Uterus (tissue), 3 donors: ENCODE measurements at regions not wholly inside any gene's neighbourhood (a gene's known extent, or its start where the extent isn't known, plus 50 kb on each side); places are given as distances from the start of the nearest gene placed in this dataset.

ENCODE experiments used
- DNase-seq, 2 donors: peaks; one replicate each; pipeline ENCODE4 v3.0.0-alpha.2; 2019 to 2020
- H3K27ac ChIP-seq, 2 donors: fragments of 200-600 bp; sonication (generic); 1 replicate in 1 of 2; 2 replicates in 1 of 2; pipeline ENCODE4 v1.5.1; 2016 to 2018
- H3K27me3 ChIP-seq, 2 donors: fragments of 200-600 bp; sonication (generic); one replicate each; pipeline ENCODE4 v1.5.1; 2018 to 2019; ENCODE audit warnings: control low read depth in 1 of 2
- H3K36me3 ChIP-seq, 2 donors: fragments of 200-600 bp; sonication (generic); one replicate each; pipeline ENCODE4 v1.5.1; 2019; ENCODE audit warnings: control low read depth in 1 of 2
- H3K4me1 ChIP-seq, 2 donors: fragments of 200-600 bp; sonication (generic); one replicate each; pipeline ENCODE4 v1.5.1; 2018 to 2019; ENCODE audit warnings: control low read depth in 1 of 2
- H3K4me3 ChIP-seq, 2 donors: fragments of 200-600 bp; sonication (generic); 1 replicate in 1 of 2; 2 replicates in 1 of 2; pipeline ENCODE4 v1.5.1; 2018 to 2019; ENCODE audit warnings: mild to moderate bottlenecking in 1 of 2
- H3K9me3 ChIP-seq, 2 donors: fragments of 200-600 bp; sonication (generic); one replicate each; pipeline ENCODE4 v1.5.1; 2019; ENCODE audit warnings: control low read depth in 1 of 2
- CTCF ChIP-seq, 4 experiments: fragments of 200-600 bp in 2 of 4; fragments of 450-650 bp in 2 of 4; sonication (generic) in 2 of 4; IDR thresholded peaks; one replicate each; pipeline ENCODE4 v1.5.1; 2016 to 2019; ENCODE audit warnings: antibody characterized with exemption in 4 of 4, mild to moderate bottlenecking in 2 of 4, moderate library complexity in 1 of 4
- POLR2A ChIP-seq, 2 donors: fragments of 450-650 bp; IDR thresholded peaks; one replicate each; pipeline ENCODE4 v1.6.1; 2016; ENCODE audit warnings: antibody characterized with exemption in 2 of 2, mild to moderate bottlenecking in 1 of 2, moderate library complexity in 1 of 2
- intact Hi-C: fragments of 100-400 bp; cut with DNase I; formaldehyde crosslinking; loops from one replicate; pipeline ENCODE4 v1.15.1; 2023; ENCODE audit warnings: low total_unique reads
- donor health status: DM: yes; HTN: yes; CAD: no.

DNA sequence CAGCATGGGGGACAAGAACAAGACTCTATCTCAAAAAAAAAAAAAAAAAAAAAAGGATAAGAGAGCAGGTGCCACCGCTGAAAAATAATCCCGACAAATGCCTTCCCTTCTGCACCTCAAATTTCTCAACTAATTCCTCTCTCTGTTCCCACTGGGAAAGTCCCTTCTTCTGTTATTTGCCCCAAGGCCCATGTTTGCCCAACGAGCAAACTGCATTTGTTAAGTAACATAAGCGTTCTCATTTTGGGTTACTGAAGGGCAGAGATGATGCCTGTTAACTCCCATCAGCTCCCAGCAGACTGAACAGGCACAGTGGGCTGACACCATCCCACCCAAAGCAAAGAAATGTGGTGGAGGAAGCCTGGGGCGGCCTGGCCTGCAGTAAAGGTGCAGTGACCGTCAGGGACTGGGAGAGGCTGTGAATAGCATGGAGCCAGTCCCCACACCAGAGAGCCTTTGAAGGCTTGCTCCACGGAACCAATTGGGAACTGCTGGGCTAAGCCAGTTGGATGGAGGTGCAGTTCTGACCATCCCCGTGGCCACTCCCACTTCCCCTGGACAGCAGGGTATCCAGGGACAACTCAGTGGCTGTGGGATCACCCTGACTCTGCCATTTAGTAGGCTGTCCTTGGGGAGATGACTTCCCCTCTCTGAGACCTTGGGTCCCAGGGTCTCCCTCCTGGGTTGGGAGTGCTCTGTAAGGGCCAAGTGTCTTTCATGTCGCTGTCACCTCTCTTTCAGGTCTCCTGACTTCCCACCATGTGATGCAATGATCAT lies 149.7 kb upstream of the IER5L start:
- intact Hi-C loops, result loop anchor here (10.0 kb wide), 1 partner anchor 153 kb away; the partner anchor contains the start of gene IER5L

DNA sequence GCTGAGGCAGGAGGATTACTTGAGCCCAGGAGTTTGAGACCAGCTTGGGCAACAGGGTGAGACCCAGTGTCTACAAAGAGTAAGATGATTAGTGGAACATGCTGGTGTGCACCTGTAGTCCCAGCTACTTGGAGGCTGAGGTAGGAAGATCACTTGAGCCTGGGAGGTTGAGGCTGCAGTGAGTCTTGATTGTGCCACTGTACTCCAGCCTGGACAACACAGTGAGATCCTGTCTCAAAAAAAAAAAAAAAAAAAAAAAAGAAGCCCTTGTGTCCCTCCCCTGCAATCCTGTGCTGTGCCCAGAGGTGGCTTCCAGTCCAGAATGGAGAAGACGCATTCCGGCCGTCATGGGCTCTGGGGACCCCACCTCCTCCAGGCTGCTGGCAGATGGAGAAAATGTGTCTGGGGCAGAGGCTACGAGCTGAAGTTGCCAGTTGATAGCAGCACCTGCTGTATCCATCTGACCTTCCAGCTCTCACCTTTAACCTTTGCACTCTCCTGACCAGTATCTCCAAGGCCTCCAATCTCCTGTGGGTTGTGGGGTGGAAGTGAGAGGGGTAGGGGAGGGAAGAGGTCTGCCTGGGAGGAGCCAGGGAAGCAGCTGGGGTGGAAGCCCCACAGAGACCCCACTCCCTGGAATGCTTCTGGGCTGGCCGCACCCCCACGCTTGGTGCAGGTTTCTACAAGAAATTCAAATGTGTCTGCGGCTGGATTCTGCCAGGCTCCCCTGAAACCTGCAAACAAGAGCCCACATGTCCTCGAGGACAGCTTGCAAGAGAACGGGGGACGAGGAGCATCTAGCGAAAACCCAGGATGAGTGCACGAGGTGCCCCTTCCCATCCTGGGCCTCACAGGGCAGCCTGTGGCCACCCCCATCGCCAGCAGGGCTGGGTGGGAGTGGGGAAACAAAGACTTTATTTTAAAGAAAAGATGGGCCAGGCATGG lies 148.3 kb upstream of the IER5L start:
- H3K4me3 ChIP-seq, result no peak overlapping the region
- H3K4me1 ChIP-seq, result peaks cover 0 to 4% of the 10 kb centered on the region in 2 donors
- H3K27ac ChIP-seq, result no peak overlapping the region
- H3K36me3 ChIP-seq, result no peaks in the 10 kb centered on the region
- no peaks in the 10 kb centered on the region for H3K27me3 ChIP-seq
- no peak for DNase-seq
- intact Hi-C loops, result loop anchor here (10.0 kb wide), 1 partner anchor 152 kb away; the partner anchor contains the start of gene IER5L
- TF ChIP-seq CTCF (IDR thresholded peaks at IDR 0.05), result no peak
- TF ChIP-seq POLR2A (IDR thresholded peaks at IDR 0.05), result no peak
- H3K9me3 ChIP-seq, result no peaks in the 10 kb centered on the region

More for the DNA sequence above, 149.7 kb upstream of the IER5L start:
- Histone ChIP-seq H3K36me3 (no peaks in the 10 kb centered on the region), H3K4me3 (no peak overlapping the region), H3K27ac (peak overlapping the region; percentile 45 to 56), H3K27me3 (no peaks in the 10 kb centered on the region), H3K4me1 (peaks cover 0 to 4% of the 10 kb centered on the region in 2 donors), H3K9me3 (no peaks in the 10 kb centered on the region)
- no peak for DNase-seq
- TF ChIP-seq POLR2A (IDR thresholded peaks at IDR 0.05), result no peak
- TF ChIP-seq CTCF (IDR thresholded peaks at IDR 0.05), result no peak

DNA sequence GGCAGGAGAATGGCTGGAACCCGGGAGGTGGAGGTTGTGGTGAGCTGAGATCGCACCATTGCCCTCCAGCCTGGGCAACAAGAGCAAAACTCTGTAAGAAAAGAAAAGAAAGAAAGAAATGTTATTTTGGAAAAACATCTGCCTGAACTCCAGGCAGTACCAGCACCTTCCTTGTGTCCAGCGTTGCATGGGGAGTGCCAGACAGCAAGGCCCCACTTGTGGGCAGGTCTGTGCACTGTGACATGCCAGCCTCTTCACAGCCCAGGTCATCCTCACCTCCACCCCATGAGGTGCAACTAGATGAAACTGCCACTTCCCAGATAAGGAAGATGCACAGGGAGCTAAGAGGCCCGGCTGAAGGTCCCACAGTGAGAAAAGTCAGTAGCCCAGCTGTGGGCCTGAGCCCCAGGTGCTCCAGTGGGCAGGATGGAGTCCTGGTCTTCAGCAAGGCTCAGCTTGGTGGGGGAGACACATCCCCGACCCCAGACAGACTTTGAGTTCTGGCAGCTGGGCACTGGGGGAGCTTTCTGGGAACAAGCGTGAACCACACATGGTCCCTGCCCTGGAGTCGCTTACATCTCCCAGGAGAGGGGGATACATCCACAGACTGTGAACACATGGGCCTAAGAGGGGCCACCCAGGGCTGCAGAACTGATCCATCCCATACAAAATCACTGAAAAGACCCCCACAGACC lies 146.9 kb upstream of the IER5L start:
- H3K27ac ChIP-seq, result peak overlapping the region; percentile 95 to 99

DNA sequence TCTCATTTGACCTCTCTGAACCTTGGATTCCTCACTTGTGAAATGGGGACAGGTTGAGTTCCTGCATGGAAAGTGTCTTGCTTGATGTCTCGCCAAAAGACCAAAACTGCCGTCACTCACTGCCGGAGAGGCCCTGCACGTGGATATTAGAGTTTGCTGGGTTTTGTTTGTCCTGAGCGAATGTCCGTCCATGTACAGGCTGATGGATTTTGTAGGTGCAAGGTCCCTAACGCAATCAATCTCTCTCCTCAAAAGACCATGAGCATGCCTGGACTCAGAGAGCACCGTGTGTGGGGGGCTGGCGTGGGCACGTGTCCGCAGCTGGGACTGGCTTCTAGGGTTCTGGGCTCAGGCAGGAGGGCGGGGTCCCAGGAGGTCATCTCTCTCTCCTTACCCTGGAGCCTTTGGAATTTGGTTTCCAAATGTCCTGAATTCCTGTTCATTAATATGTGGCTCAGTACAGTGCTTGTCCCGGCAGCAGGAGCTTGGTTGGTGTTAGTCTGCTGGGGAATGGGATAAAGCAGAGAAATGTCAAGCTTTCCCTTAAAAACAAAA lies 146.0 kb upstream of the IER5L start:
- Histone ChIP-seq H3K27ac (peak overlapping the region; percentile 95 to 99), H3K9me3 (no peaks in the 10 kb centered on the region), H3K36me3 (no peaks in the 10 kb centered on the region), H3K4me3 (no peak overlapping the region), H3K27me3 (no peaks in the 10 kb centered on the region), H3K4me1 (peaks cover 11 to 20% of the 10 kb centered on the region in 2 donors)
- DNase-seq, result peak in 1 of 2 donors; percentile 18
- TF ChIP-seq CTCF (IDR thresholded peaks at IDR 0.05) (no peak), POLR2A (IDR thresholded peaks at IDR 0.05) (no peak)
- intact Hi-C loops, result loop anchor here (10.0 kb wide), 1 partner anchor 149 kb away; the partner anchor contains the start of gene IER5L

More for the DNA sequence above, 146.9 kb upstream of the IER5L start:
- no peak for TF ChIP-seq POLR2A (IDR thresholded peaks at IDR 0.05)
- no peak for TF ChIP-seq CTCF (IDR thresholded peaks at IDR 0.05)
- Histone ChIP-seq H3K4me3 (no peak overlapping the region), H3K36me3 (no peaks in the 10 kb centered on the region), H3K4me1 (peaks cover 3 to 11% of the 10 kb centered on the region in 2 donors), H3K27me3 (no peaks in the 10 kb centered on the region), H3K9me3 (no peaks in the 10 kb centered on the region)
- no peak for DNase-seq
- intact Hi-C loops, result loop anchor here (10.0 kb wide), 1 partner anchor 150 kb away; the partner anchor contains the start of gene IER5L
